ENCODE measurements at regions not wholly inside any gene's neighbourhood (a gene's known extent, or its start where the extent isn't known, plus 50 kb on each side); places are given as distances from the start of the nearest gene placed in this dataset.

GRCh38 chr5:107808671-107809137 lies 138.0 kb upstream of the EFNA5 start:
- DNase-seq = peak; percentile 20

- no peak for DNase-seq
These were observed 136.7 kb upstream of the EFNA5 start for GRCh38 chr5:107807431-107807830.

GRCh38 chr5:107806705-107807104 lies 136.0 kb upstream of the EFNA5 start:
- no peak for DNase-seq

- DNase-seq = no peak
These were observed 135.5 kb upstream of the EFNA5 start for GRCh38 chr5:107806271-107806670.

- no peak for DNase-seq
These were observed 135.1 kb upstream of the EFNA5 start for GRCh38 chr5:107805824-107806223.

GRCh38 chr5:107805166-107805565 lies 134.4 kb upstream of the EFNA5 start:
- no peak for DNase-seq

GRCh38 chr5:107803728-107804127 lies 133.0 kb upstream of the EFNA5 start:
- DNase-seq = no peak

GRCh38 chr5:107801061-107801460 lies 130.3 kb upstream of the EFNA5 start:
- no peak for DNase-seq

GRCh38 chr5:107799306-107799705 lies 128.6 kb upstream of the EFNA5 start:
- DNase-seq = no peak

GRCh38 chr5:107796797-107797196 lies 126.1 kb upstream of the EFNA5 start:
- no peak for DNase-seq

GRCh38 chr5:107794741-107795140 lies 124.0 kb upstream of the EFNA5 start:
- DNase-seq = no peak

GRCh38 chr5:107792940-107793339 lies 122.2 kb upstream of the EFNA5 start:
- DNase-seq = no peak

- DNase-seq = no peak
These were observed 119.9 kb upstream of the EFNA5 start for GRCh38 chr5:107790671-107791070.

GRCh38 chr5:107786424-107786823 lies 115.7 kb upstream of the EFNA5 start:
- DNase-seq = no peak

- no peak for DNase-seq
These were observed 112.8 kb upstream of the EFNA5 start for GRCh38 chr5:107783551-107783950.

GRCh38 chr5:107782561-107783169 lies 111.9 kb upstream of the EFNA5 start:
- DNase-seq = no peak

- DNase-seq = no peak
These were observed 110.7 kb upstream of the EFNA5 start for GRCh38 chr5:107781451-107781850.

GRCh38 chr5:107779437-107779836 lies 108.7 kb upstream of the EFNA5 start:
- DNase-seq = no peak

- DNase-seq = no peak
These were observed 107.9 kb upstream of the EFNA5 start for GRCh38 chr5:107778647-107779046.

- no peak for DNase-seq
These were observed 106.4 kb upstream of the EFNA5 start for GRCh38 chr5:107776922-107777740.

GRCh38 chr5:107776506-107776905 lies 105.8 kb upstream of the EFNA5 start:
- DNase-seq = no peak

- no peak for DNase-seq
These were observed 103.6 kb upstream of the EFNA5 start for GRCh38 chr5:107774316-107774715.

- no peak for DNase-seq
These were observed 102.7 kb upstream of the EFNA5 start for GRCh38 chr5:107773479-107773878.
